Ishikawa (cell line): ENCODE measurements at regions not wholly inside any gene's neighbourhood (a gene's known extent, or its start where the extent isn't known, plus 50 kb on each side); places are given as distances from the start of the nearest gene placed in this dataset.

ENCODE experiments used
- CEBPB ChIP-seq: IDR thresholded peaks from 2 replicates; pipeline ENCODE4 v1.6.1; 2012
- CREB1 ChIP-seq: IDR thresholded peaks from 2 replicates; pipeline ENCODE4 v1.6.1; 2012; ENCODE audit warnings: low read depth
- EGR1 ChIP-seq: IDR thresholded peaks from 2 replicates; pipeline ENCODE4 v1.6.1; 2012
- EP300 ChIP-seq: IDR thresholded peaks from 2 replicates; pipeline ENCODE4 v1.6.1; 2012; ENCODE audit warnings: borderline replicate concordance
- MAX ChIP-seq: IDR thresholded peaks from 2 replicates; pipeline ENCODE4 v1.6.1; 2012
- NFIC ChIP-seq: IDR thresholded peaks from 2 replicates; pipeline ENCODE4 v1.6.1; 2012
- RAD21 ChIP-seq: IDR thresholded peaks from 2 replicates; pipeline ENCODE4 v1.6.1; 2012; ENCODE audit warnings: low read depth
- REST ChIP-seq: IDR thresholded peaks from 2 replicates; pipeline ENCODE4 v1.6.1; 2012; ENCODE audit warnings: low read depth, mild to moderate bottlenecking
- TAF1 ChIP-seq: IDR thresholded peaks from 2 replicates; pipeline ENCODE4 v1.6.1; 2012; ENCODE audit warnings: low read depth, mild to moderate bottlenecking
- USF1 ChIP-seq: IDR thresholded peaks from 2 replicates; pipeline ENCODE4 v1.6.1; 2012
- YY1 ChIP-seq: IDR thresholded peaks from 2 replicates; pipeline ENCODE4 v1.6.1; 2012; ENCODE audit warnings: low read depth
- ZBTB7A ChIP-seq: IDR thresholded peaks from 2 replicates; pipeline ENCODE4 v1.6.1; 2012; ENCODE audit warnings: low read depth

- no peak for TF ChIP-seq EGR1
- no peak for TF ChIP-seq TAF1
- TF ChIP-seq REST, result no peak
- no peak for TF ChIP-seq CEBPB
- TF ChIP-seq CREB1, result no peak
- TF ChIP-seq EP300, result no peak
- TF ChIP-seq ZBTB7A, result no peak
- no peak for TF ChIP-seq YY1
- TF ChIP-seq NFIC, result no peak
- TF ChIP-seq RAD21, result no peak
- TF ChIP-seq MAX, result no peak
- no peak for TF ChIP-seq USF1
Measured at GRCh38 chr13:20332361-20333096, 100.4 kb upstream of the GJB6 start.
